Activated naive CD8-positive, alpha-beta T cell treated with anti-CD3 and anti-CD28 coated beads, Interleukin-2, amount 10 ng/mL, durations not matched to agents 7 days and 5 days (primary cell): ENCODE measurements at regions not wholly inside any gene's neighbourhood (a gene's known extent, or its start where the extent isn't known, plus 50 kb on each side); places are given as distances from the start of the nearest gene placed in this dataset.

Source experiments
- ATAC-seq: fragments of 150-1000 bp; cut with Tn5 transposase; one replicate; pipeline ENCODE4 v1.10.0; 2021; ENCODE audit warnings: low read depth, moderate library complexity
- POLR2A ChIA-PET: fragments of 350-600 bp; sonication (Branson Sonifier 250); formaldehyde crosslinking; loops from one replicate; lab custom pipeline; 2021; ENCODE audit warnings: antibody characterized with exemption; lab: Charles Lee
- DNase-seq: peaks from one replicate; pipeline ENCODE4 v3.0.0; 2021
- H3K27ac Mint-ChIP-seq: one replicate; pipeline ENCODE4 v1.8.0; 2022; ENCODE audit warnings: mild to moderate bottlenecking, mixed read lengths
- H3K27me3 Mint-ChIP-seq: one replicate; pipeline ENCODE4 v1.8.0; 2022; ENCODE audit warnings: mild to moderate bottlenecking, moderate library complexity, mixed read lengths
- H3K36me3 Mint-ChIP-seq: one replicate; pipeline ENCODE4 v1.8.0; 2021; ENCODE audit warnings: mild to moderate bottlenecking, mixed read lengths
- H3K4me1 Mint-ChIP-seq: one replicate; pipeline ENCODE4 v1.8.0; 2021; ENCODE audit warnings: mixed read lengths
- H3K4me3 Mint-ChIP-seq: one replicate; pipeline ENCODE4 v1.8.0; 2022; ENCODE audit warnings: mild to moderate bottlenecking, moderate library complexity, mixed read lengths
- H3K9me3 Mint-ChIP-seq: one replicate; pipeline ENCODE4 v1.8.0; 2021; ENCODE audit warnings: mixed read lengths

DNA sequence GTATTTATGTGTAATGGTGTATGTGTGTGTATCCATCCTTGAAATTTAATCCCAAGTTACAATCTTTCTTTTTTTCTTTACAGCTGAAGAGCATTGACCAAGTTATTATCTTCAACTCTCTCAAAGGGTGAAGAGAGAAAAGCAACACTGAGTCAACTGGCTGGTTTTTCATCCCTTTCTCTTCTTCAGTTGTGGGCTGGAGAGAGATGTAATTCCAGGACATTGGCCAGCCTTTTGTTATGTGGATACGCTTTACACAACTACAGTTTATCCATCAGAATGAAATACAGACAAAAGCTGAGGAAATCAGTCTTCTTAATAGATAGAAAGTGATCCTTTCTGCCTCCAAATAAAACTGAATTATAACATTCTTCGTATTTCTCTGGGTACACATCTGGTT lies 357.0 kb upstream of the NCAM2 start:
- POLR2A ChIA-PET: no interaction called here
- H3K27me3 Mint-ChIP-seq: no peaks in the 10 kb centered on the region
- no peaks in the 10 kb centered on the region for H3K36me3 Mint-ChIP-seq
- H3K27ac Mint-ChIP-seq: no peak overlapping the region
- H3K9me3 Mint-ChIP-seq: peaks cover 4% of the 10 kb centered on the region
- ATAC-seq (no peak), DNase-seq (no peak)
- H3K4me3 Mint-ChIP-seq: no peak overlapping the region
- no peaks in the 10 kb centered on the region for H3K4me1 Mint-ChIP-seq

DNA sequence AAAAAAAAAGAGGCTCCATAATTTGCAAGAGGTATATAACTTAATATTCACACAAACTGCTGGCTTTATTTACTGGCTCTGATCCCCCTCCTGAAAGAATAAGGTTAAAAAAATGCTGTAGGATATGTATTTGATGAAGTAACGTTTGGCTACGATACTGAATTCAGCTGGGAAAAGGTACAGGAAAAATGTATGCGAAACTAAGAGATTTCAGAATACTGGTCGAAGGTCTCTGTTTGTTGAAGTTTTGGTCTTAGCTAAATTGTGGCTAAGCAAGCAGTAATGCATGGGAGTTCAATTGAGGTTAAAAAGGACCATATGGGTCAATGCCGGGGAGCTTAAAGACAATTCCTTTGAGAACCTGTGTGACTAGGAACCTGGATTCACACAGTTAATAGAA lies 355.5 kb upstream of the NCAM2 start:
- Mint-ChIP-seq H3K27ac (no peak overlapping the region), H3K9me3 (peaks cover 4% of the 10 kb centered on the region), H3K36me3 (no peaks in the 10 kb centered on the region), H3K4me3 (no peak overlapping the region), H3K4me1 (no peaks in the 10 kb centered on the region), H3K27me3 (no peaks in the 10 kb centered on the region)
- POLR2A ChIA-PET: no interaction called here
- DNase-seq: no peak
- no peak for ATAC-seq

DNA sequence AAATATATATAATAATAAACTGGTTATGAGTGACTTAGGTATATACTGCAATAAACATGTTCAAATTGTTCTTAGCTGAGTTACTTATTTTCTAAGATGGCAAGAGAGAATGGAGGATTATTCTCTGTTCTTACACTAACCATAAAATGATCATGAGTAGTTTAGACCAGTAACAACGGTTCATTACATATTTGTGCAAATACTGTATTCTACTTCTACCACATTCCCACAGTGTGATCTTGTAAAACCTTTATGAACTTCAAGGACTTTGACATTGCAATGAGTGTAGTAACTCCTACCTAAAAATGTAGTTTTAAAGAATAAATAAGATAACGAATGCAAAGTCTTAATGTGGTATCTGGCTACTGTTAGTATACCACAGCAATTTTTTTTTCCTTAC lies 353.7 kb upstream of the NCAM2 start:
- Mint-ChIP-seq H3K4me3 (no peak overlapping the region), H3K27ac (no peak overlapping the region), H3K9me3 (peaks cover 5% of the 10 kb centered on the region), H3K36me3 (no peaks in the 10 kb centered on the region), H3K4me1 (no peaks in the 10 kb centered on the region), H3K27me3 (no peaks in the 10 kb centered on the region)
- ATAC-seq (no peak), DNase-seq (no peak)
- POLR2A ChIA-PET: no interaction called here

DNA sequence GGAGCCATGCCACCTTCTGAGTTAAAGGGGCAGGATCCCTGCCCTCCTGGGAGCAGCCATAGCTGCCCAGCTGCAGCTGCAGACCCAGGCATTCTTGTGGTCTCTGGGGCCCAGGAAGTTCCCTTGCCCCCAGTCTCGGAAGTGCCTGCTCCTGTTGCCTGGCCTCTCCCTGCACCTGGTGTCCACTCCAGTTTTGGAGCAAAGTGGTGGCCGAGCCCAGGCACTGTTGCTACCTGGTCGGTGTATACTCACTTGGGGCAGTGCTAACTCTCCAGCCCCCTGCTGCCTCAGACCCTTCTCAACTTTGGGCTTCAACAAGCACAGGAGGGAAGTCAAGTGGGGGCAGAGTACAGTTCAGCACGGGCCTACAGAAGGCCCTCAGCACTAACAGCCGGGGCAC lies 352.9 kb upstream of the NCAM2 start:
- H3K9me3 Mint-ChIP-seq: peaks cover 5% of the 10 kb centered on the region
- POLR2A ChIA-PET: no interaction called here
- no peak for DNase-seq
- H3K27ac Mint-ChIP-seq: no peak overlapping the region
- no peaks in the 10 kb centered on the region for H3K27me3 Mint-ChIP-seq
- no peak for ATAC-seq
- H3K36me3 Mint-ChIP-seq: no peaks in the 10 kb centered on the region
- H3K4me3 Mint-ChIP-seq: no peak overlapping the region
- no peaks in the 10 kb centered on the region for H3K4me1 Mint-ChIP-seq

DNA sequence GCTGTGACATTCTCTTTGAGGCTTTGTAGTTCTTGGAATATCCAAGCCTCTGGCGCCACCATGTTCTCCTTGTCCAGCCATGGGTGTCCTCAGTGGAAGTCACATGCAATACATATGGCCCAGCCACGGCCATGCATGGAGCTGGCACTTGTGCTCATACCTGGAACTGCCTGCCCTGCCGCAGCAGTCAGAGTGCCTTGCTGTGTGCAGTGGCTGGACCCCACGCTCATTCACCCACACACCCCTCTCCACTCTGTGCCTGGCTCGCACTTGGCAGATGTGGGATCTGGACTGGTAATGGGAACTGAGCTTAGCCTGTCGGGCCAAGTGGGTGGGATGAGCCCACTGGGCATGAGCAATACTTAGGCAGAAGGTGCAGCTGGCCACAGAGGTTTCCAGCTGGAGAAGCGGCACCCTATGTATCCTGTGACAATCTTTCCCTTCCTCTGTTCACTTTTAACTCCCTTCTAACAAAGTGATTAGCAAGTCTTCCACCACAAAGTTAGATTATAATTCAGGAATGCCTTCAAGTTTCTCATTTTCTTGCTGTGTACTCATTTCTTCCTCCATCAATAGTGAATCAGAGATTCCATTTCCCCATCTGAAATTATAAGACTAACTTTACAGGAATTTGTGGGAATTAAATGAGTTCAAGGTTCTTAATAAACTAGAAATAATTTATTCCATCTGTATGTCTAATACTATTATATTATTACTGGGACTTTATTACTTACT lies 351.6 kb upstream of the NCAM2 start:
- H3K27me3 Mint-ChIP-seq: no peaks in the 10 kb centered on the region
- no peak overlapping the region for H3K27ac Mint-ChIP-seq
- no peak overlapping the region for H3K4me3 Mint-ChIP-seq
- DNase-seq (no peak), ATAC-seq (no peak)
- POLR2A ChIA-PET: no interaction called here
- H3K9me3 Mint-ChIP-seq: peaks cover 5% of the 10 kb centered on the region
- H3K4me1 Mint-ChIP-seq: no peaks in the 10 kb centered on the region
- no peaks in the 10 kb centered on the region for H3K36me3 Mint-ChIP-seq

DNA sequence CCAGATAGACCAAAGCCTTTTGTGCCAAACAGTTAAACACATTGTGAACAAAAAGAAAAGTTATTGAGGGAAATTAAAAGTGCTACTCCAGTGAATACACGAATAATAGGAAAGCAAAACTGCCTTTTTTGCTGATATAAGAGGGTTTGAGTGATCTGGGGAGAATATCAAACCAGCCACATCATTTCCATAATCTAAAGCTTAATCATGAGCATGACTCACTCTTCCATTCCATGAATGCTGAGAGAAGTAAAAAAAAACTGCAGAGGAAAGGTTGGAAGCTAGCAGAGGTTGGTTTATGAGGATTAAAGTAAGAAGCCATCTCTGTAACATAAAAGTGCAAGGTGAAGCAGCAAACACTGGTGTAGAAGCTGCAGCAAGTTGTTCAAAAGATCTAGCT lies 350.6 kb upstream of the NCAM2 start:
- Mint-ChIP-seq H3K36me3 (no peaks in the 10 kb centered on the region), H3K27me3 (no peaks in the 10 kb centered on the region), H3K4me1 (no peaks in the 10 kb centered on the region), H3K9me3 (peaks cover 5% of the 10 kb centered on the region), H3K4me3 (no peak overlapping the region), H3K27ac (no peak overlapping the region)
- ATAC-seq (no peak), DNase-seq (no peak)
- POLR2A ChIA-PET: no interaction called here

DNA sequence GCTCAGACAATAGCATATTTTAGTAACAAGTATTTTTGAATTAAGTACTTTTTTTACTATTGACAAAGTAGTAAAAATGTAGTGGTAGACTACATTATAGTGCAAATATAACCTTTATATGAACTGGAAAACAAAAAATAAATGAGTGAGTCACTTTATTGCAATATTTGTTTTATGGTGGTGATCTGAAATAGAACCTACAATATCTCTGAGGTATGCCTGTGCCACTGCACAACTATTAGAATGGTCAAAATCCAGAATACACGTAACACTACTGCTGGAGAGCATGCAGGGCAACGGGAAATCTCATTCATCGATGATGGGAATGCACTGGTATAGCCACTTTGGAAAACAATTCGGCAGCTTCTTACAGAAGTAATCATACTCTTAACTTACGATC lies 349.0 kb upstream of the NCAM2 start:
- H3K27me3 Mint-ChIP-seq: no peaks in the 10 kb centered on the region
- DNase-seq (no peak), ATAC-seq (no peak)
- POLR2A ChIA-PET: no interaction called here
- H3K4me1 Mint-ChIP-seq: no peaks in the 10 kb centered on the region
- H3K9me3 Mint-ChIP-seq: peaks cover 2% of the 10 kb centered on the region
- H3K36me3 Mint-ChIP-seq: no peaks in the 10 kb centered on the region
- H3K4me3 Mint-ChIP-seq: no peak overlapping the region
- no peak overlapping the region for H3K27ac Mint-ChIP-seq

DNA sequence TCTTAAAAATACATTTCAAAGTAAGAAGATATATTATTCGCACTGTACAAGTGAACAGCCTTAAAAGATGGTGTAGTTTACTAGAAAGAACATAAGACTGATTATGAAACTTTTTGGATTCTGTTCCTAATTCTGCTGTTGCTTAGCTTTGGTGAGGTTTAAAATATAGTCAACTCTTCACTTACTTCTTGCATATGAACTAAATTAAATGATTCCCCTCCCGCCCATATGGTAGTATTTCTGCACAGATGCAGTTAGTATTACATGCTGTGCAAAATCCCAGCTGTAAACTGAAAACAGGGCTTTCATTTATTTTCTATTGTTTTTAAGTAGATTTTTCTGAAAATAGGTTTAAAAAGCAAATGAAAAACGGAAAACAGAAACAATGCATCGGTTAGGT lies 345.4 kb upstream of the NCAM2 start:
- POLR2A ChIA-PET: no interaction called here
- DNase-seq (no peak), ATAC-seq (no peak)
- H3K4me3 Mint-ChIP-seq: no peak overlapping the region
- no peaks in the 10 kb centered on the region for H3K27me3 Mint-ChIP-seq
- H3K27ac Mint-ChIP-seq: no peak overlapping the region
- no peaks in the 10 kb centered on the region for H3K36me3 Mint-ChIP-seq
- no peaks in the 10 kb centered on the region for H3K4me1 Mint-ChIP-seq
- H3K9me3 Mint-ChIP-seq: peaks cover 2% of the 10 kb centered on the region

DNA sequence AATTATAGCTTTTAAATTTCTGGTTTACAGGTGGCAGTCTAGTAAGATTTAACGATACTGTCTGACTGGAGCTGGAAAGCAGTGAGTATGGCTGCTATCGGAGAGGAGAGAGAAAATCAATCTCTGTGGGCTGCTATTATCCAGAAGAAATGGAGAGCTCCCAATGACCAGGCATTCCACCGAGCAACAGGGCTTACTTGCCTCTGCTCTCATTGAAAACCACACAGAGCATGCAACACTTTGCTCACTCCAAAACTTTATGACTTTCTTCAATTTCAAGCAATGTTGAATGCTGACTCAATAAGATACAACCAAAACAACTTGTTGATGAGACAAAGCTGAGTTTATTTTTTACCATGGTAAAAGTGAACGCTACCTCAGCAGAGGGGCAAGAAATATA lies 337.0 kb upstream of the NCAM2 start:
- Mint-ChIP-seq H3K36me3 (no peaks in the 10 kb centered on the region), H3K4me1 (no peaks in the 10 kb centered on the region), H3K9me3 (peaks cover 4% of the 10 kb centered on the region), H3K27ac (no peak overlapping the region), H3K4me3 (no peak overlapping the region), H3K27me3 (no peaks in the 10 kb centered on the region)
- POLR2A ChIA-PET: no interaction called here
- ATAC-seq (no peak), DNase-seq (no peak)

DNA sequence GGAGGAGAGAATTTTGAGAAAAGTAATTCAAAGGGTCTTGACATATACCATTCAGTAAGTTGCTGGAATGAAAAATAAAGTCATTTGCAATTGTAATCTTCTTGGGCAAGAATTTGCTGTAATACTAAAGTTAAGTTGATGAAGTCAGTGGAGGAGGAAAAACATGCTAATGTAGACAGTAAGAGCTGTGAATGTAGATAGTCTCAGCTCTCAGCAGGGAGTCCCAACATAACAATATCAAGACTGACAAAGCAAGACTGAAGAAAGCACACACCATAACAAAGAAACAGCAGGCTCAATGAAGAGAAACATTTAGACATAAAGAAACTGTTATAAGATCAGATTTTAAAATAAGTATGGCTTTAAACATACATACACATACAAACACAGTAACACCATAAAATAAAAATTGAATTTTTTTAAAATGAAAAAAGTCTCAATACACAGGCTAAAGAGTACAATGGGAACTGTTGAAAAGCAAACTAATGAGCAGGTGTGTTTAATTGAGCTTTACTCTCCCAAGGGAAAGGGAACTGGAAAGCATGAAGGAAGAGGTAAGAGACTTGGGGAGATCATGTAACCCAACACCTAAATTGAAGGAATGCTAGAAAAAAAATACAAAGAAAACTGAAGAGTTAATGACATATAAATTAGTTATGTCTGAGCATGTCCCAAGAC lies 336.3 kb upstream of the NCAM2 start:
- POLR2A ChIA-PET: no interaction called here
- no peaks in the 10 kb centered on the region for H3K27me3 Mint-ChIP-seq
- H3K4me1 Mint-ChIP-seq: no peaks in the 10 kb centered on the region
- no peak overlapping the region for H3K27ac Mint-ChIP-seq
- DNase-seq (no peak), ATAC-seq (no peak)
- no peaks in the 10 kb centered on the region for H3K36me3 Mint-ChIP-seq
- H3K4me3 Mint-ChIP-seq: no peak overlapping the region
- peaks cover 6% of the 10 kb centered on the region for H3K9me3 Mint-ChIP-seq

DNA sequence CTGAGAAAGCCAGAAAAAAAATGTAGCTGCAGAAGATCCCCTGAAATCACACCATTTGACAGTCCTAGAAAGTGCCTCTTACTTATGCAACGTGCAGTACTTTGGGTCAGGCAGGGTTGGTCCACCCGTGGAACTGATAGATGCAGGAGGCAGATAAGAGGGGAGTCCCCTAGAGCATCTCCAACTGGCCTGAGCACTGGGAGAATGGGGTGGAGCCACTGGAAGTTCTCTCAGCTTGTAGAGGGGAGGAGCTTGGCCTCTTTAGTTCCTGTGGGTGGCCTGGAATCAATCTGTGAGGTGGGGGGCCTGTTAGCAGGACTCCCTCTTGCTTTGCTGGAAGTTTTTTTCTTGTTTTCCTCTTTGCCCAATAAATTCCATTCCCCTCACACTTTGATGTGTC lies 335.7 kb upstream of the NCAM2 start:
- no peaks in the 10 kb centered on the region for H3K27me3 Mint-ChIP-seq
- ATAC-seq: no peak
- H3K27ac Mint-ChIP-seq: no peak overlapping the region
- no peak for DNase-seq
- no peaks in the 10 kb centered on the region for H3K4me1 Mint-ChIP-seq
- H3K9me3 Mint-ChIP-seq: peaks cover 6% of the 10 kb centered on the region
- no peaks in the 10 kb centered on the region for H3K36me3 Mint-ChIP-seq
- POLR2A ChIA-PET: no interaction called here
- no peak overlapping the region for H3K4me3 Mint-ChIP-seq

DNA sequence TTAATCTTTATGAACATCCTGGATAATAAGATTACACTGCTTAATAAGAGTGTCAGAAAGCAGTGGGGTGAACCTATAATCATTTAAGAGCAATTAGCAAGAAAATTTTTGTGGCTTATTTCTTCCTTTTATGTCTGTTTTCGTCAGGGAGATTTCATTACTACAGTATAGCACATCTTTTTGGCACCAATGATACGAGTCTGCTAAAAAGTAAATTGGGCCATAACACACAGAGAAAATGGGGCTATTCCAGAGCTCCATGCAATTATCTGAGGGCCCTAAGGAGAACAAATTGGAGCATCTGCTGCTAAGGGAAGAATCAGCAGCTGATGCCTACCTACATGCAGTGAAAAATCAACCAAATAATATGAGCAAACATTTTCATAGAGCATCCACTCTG lies 330.3 kb upstream of the NCAM2 start:
- H3K27me3 Mint-ChIP-seq: no peaks in the 10 kb centered on the region
- no peak for ATAC-seq
- H3K4me1 Mint-ChIP-seq: no peaks in the 10 kb centered on the region
- POLR2A ChIA-PET: no interaction called here
- H3K9me3 Mint-ChIP-seq: peaks cover 3% of the 10 kb centered on the region
- no peak overlapping the region for H3K4me3 Mint-ChIP-seq
- H3K27ac Mint-ChIP-seq: no peak overlapping the region
- no peak for DNase-seq
- H3K36me3 Mint-ChIP-seq: no peaks in the 10 kb centered on the region

DNA sequence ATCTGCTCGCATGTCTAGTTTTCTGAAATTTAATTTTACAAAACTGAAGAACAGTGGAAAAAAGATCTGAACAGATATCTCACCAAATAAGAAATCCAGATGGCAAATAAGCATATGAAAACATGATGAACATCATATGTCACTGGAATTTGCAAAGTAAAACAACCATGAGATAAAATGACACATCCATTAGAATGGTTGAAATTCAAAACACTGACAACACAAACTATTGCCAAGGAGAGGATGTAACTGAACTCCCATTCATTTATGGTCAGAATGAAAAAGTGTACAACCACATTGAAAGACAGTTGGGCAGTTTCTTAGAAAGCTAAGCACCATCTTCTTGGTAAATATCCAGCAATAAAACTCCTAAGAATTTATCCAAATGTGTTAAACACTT lies 312.7 kb upstream of the NCAM2 start:
- H3K27ac Mint-ChIP-seq: no peak overlapping the region
- no peak for DNase-seq
- ATAC-seq: no peak
- H3K27me3 Mint-ChIP-seq: no peaks in the 10 kb centered on the region
- no peaks in the 10 kb centered on the region for H3K36me3 Mint-ChIP-seq
- H3K9me3 Mint-ChIP-seq: peaks cover under 1% of the 10 kb centered on the region
- POLR2A ChIA-PET: no interaction called here
- no peaks in the 10 kb centered on the region for H3K4me1 Mint-ChIP-seq
- no peak overlapping the region for H3K4me3 Mint-ChIP-seq

DNA sequence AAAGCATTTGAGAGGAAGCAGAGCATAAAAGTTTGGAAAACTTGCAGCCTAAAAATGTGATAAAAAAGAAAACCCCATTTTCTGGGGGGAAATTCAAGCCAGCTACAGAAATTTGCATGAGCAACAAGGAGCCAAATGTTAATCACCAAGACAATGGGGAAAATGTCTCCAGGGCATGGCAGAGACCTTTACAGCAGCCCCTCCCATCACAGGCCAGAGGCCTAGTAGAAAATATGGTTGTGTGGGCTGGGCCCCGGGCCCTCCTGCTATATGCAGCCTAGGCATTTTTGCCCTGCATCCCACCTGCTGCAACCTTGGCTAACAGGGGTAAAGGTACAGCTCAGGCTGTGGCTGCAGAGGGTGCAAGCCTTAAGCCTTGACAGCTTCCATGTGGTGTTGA lies 299.6 kb upstream of the NCAM2 start:
- Mint-ChIP-seq H3K27ac (no peak overlapping the region), H3K9me3 (peaks cover 8% of the 10 kb centered on the region), H3K36me3 (no peaks in the 10 kb centered on the region), H3K27me3 (no peaks in the 10 kb centered on the region), H3K4me1 (no peaks in the 10 kb centered on the region), H3K4me3 (no peak overlapping the region)
- POLR2A ChIA-PET: no interaction called here
- DNase-seq: no peak
- ATAC-seq: no peak
